Liver (tissue), 8 donors: ENCODE measurements at regions not wholly inside any gene's neighbourhood (a gene's known extent, or its start where the extent isn't known, plus 50 kb on each side); places are given as distances from the start of the nearest gene placed in this dataset.

Source experiments
- DNase-seq: peaks from one replicate; pipeline ENCODE4 v3.0.0-alpha.2; 2017; ENCODE audit warnings: low spot score
- H3K27ac ChIP-seq, 2 donors: one replicate each; pipeline ENCODE4 v1.7.0; 2013; ENCODE audit warnings: inconsistent platforms in 2 of 2, low read length in 2 of 2, control low read depth in 1 of 2, low read depth in 1 of 2, mild to moderate bottlenecking in 1 of 2
- H3K27me3 ChIP-seq, 4 donors: one replicate each; pipeline versions ENCODE4 v1.6.1 to v1.7.0; 2013; ENCODE audit warnings: low read length in 3 of 4, inconsistent platforms in 1 of 4, mild to moderate bottlenecking in 1 of 4, moderate library complexity in 1 of 4; ENCODE audit not compliant: control insufficient read depth in 4 of 4, insufficient read depth in 4 of 4
- H3K36me3 ChIP-seq, 4 donors: one replicate each; pipeline versions ENCODE4 v1.6.1 to v1.7.0; 2013; ENCODE audit warnings: low read length in 3 of 4, mild to moderate bottlenecking in 3 of 4, low read depth in 1 of 4, moderate library complexity in 1 of 4; ENCODE audit not compliant: control insufficient read depth in 4 of 4, insufficient read depth in 3 of 4
- H3K4me1 ChIP-seq, 4 donors: one replicate each; pipeline versions ENCODE4 v1.6.1 to v1.7.0; 2013; ENCODE audit warnings: low read length in 3 of 4, mild to moderate bottlenecking in 3 of 4, moderate library complexity in 1 of 4; ENCODE audit not compliant: control insufficient read depth in 4 of 4, insufficient read depth in 4 of 4
- H3K4me3 ChIP-seq, 3 donors: one replicate each; pipeline versions ENCODE4 v1.6.1 to v1.7.0; 2013; ENCODE audit warnings: low read length in 3 of 3, control low read depth in 1 of 3, low read depth in 1 of 3, mild to moderate bottlenecking in 1 of 3
- H3K9ac ChIP-seq, 2 donors: one replicate each; pipeline ENCODE4 v1.7.0; 2013; ENCODE audit warnings: low read length in 2 of 2, mild to moderate bottlenecking in 2 of 2, moderate library complexity in 2 of 2, control low read depth in 1 of 2, low read depth in 1 of 2
- H3K9me3 ChIP-seq, 4 donors: one replicate each; pipeline versions ENCODE4 v1.6.1 to v1.7.0; 2013; ENCODE audit warnings: low read length in 3 of 4; ENCODE audit not compliant: control insufficient read depth in 4 of 4
- ATF3 ChIP-seq: IDR thresholded peaks from 2 replicates; pipeline ENCODE4 v1.6.1; 2016; ENCODE audit warnings: antibody characterized with exemption
- CTCF ChIP-seq: fragments of 150-350 bp; IDR thresholded peaks from 2 replicates; pipeline ENCODE4 v1.5.1; 2017; ENCODE audit warnings: improper control_type of control experiment, low read depth, low read length; ENCODE audit not compliant: missing input control
- EGR1 ChIP-seq, 2 donors: IDR thresholded peaks; 2 replicates each; pipeline ENCODE4 v1.6.1; 2016 to 2018; ENCODE audit warnings: antibody characterized with exemption in 2 of 2, low read depth in 2 of 2
- FOXA1 ChIP-seq: IDR thresholded peaks from 2 replicates; pipeline ENCODE4 v1.6.1; 2016; ENCODE audit warnings: antibody characterized with exemption
- GABPA ChIP-seq, 2 donors: IDR thresholded peaks in 1 of 2; conservative IDR thresholded peaks in 1 of 2; 2 replicates each; pipeline ENCODE4 v1.6.1; 2016; ENCODE audit warnings: antibody characterized with exemption in 2 of 2, mild to moderate bottlenecking in 1 of 2, moderate library complexity in 1 of 2
- HNF4A ChIP-seq, 2 donors: conservative IDR thresholded peaks; 2 replicates each; pipeline ENCODE4 v1.6.1; 2016; ENCODE audit warnings: antibody characterized with exemption in 2 of 2, mild to moderate bottlenecking in 2 of 2
- HNF4G ChIP-seq: IDR thresholded peaks from 2 replicates; pipeline ENCODE4 v1.6.1; 2016; ENCODE audit warnings: antibody characterized with exemption
- JUND ChIP-seq, 2 donors: IDR thresholded peaks; 2 replicates each; pipeline ENCODE4 v1.6.1; 2016; ENCODE audit warnings: antibody characterized with exemption in 2 of 2
- MAX ChIP-seq: IDR thresholded peaks from 2 replicates; pipeline ENCODE4 v1.6.1; 2016; ENCODE audit warnings: antibody characterized with exemption
- NR2F2 ChIP-seq: IDR thresholded peaks from 2 replicates; pipeline ENCODE4 v1.6.1; 2016; ENCODE audit warnings: antibody characterized with exemption
- RAD21 ChIP-seq, 2 donors: IDR thresholded peaks; 2 replicates each; pipeline ENCODE4 v1.6.1; 2016; ENCODE audit warnings: antibody characterized with exemption in 2 of 2, mild to moderate bottlenecking in 2 of 2
- REST ChIP-seq: IDR thresholded peaks from 2 replicates; pipeline ENCODE4 v1.6.1; 2016; ENCODE audit warnings: antibody characterized with exemption, mild to moderate bottlenecking
- RXRA ChIP-seq, 2 donors: IDR thresholded peaks; 2 replicates each; pipeline ENCODE4 v1.6.1; 2017 to 2018; ENCODE audit warnings: antibody characterized with exemption in 2 of 2, mild to moderate bottlenecking in 1 of 2
- SP1 ChIP-seq: IDR thresholded peaks from 2 replicates; pipeline ENCODE4 v1.6.1; 2018; ENCODE audit warnings: antibody characterized with exemption, mild to moderate bottlenecking
- TAF1 ChIP-seq: conservative IDR thresholded peaks from 2 replicates; pipeline ENCODE4 v1.6.1; 2016; ENCODE audit warnings: antibody characterized with exemption, mild to moderate bottlenecking
- YY1 ChIP-seq: IDR thresholded peaks from 2 replicates; pipeline ENCODE4 v1.6.1; 2016; ENCODE audit warnings: antibody characterized with exemption, mild to moderate bottlenecking
- ZBTB33 ChIP-seq: IDR thresholded peaks from 2 replicates; pipeline ENCODE4 v1.6.1; 2016; ENCODE audit warnings: antibody characterized with exemption
- WGBS: extraction: QIAGEN DNeasy Blood & Tissue Kit; methylation state at CpG from one replicate; pipeline ENCODE4 v1.1.7; 2013; 5-methylcytosine and 5-hydroxymethylcytosine counted together
- donor health status: healthy.
- donor health status: healthy.
- donor health status: healthy.
- donor health status: healthy.
- donor health status: healthy.

- TF ChIP-seq ZBTB33: no peak
These were observed 127.1 kb upstream of the TCERG1L start (continued) for GRCh38 chr10:131438665-131439064.

GRCh38 chr10:131439705-131440104 is 128.2 kb upstream of the TCERG1L start:
- TF ChIP-seq RAD21 (IDR thresholded peaks at IDR 0.05) (no peak), NR2F2 (no peak), MAX (no peak), HNF4A (conservative IDR thresholded peaks at IDR 0.05) (no peak), FOXA1 (no peak), EGR1 (IDR thresholded peaks at IDR 0.05; ENCODE audit: low read depth in 2 of 2) (no peak), HNF4G (no peak), GABPA (IDR thresholded peaks at IDR 0.05 in 1 of 2, conservative IDR thresholded peaks at IDR 0.05 in 1 of 2) (no peak), TAF1 (no peak), RXRA (IDR thresholded peaks at IDR 0.05) (no peak), JUND (IDR thresholded peaks at IDR 0.05) (no peak), ATF3 (no peak), CTCF (no peak)
- 73% methylated on average over 6 of the region's 6 CpGs for WGBS
- H3K4me1 ChIP-seq: no peaks in the 10 kb centered on the region
- H3K9ac ChIP-seq: no peak overlapping the region
- peaks cover 0 to 3% (median 0%) of the 10 kb centered on the region in 4 donors for H3K27me3 ChIP-seq
- H3K4me3 ChIP-seq: no peak overlapping the region
- no peaks in the 10 kb centered on the region for H3K9me3 ChIP-seq
- no peak overlapping the region for H3K27ac ChIP-seq
- H3K36me3 ChIP-seq: no peaks in the 10 kb centered on the region
- no peak for DNase-seq

- 65% methylated on average over 33 of the region's 33 CpGs for WGBS
- Histone ChIP-seq H3K36me3 (no peaks in the 10 kb centered on the region), H3K27ac (no peak overlapping the region), H3K27me3 (peaks cover 0 to 3% (median 0%) of the 10 kb centered on the region in 4 donors), H3K4me1 (no peaks in the 10 kb centered on the region), H3K9ac (no peak overlapping the region), H3K9me3 (no peaks in the 10 kb centered on the region), H3K4me3 (no peak overlapping the region)
- DNase-seq: no peak
- no peak for TF ChIP-seq REST
- no peak for TF ChIP-seq CTCF
- TF ChIP-seq JUND (IDR thresholded peaks at IDR 0.05): no peak
- TF ChIP-seq YY1: no peak
- TF ChIP-seq SP1: no peak
These were observed 129.2 kb upstream of the TCERG1L start for GRCh38 chr10:131440405-131441360.
